Sigmoid colon (tissue), 6 donors: ENCODE measurements at regions not wholly inside any gene's neighbourhood (a gene's known extent, or its start where the extent isn't known, plus 50 kb on each side); places are given as distances from the start of the nearest gene placed in this dataset.

Source experiments
- DNase-seq: peaks from one replicate; pipeline ENCODE4 v3.0.0-alpha.2; 2019
- H3K27ac ChIP-seq, 4 donors: fragments of 200-600 bp; sonication (generic); one replicate each; pipeline ENCODE4 v1.5.1; 2016 to 2019; ENCODE audit warnings: mild to moderate bottlenecking in 1 of 4
- H3K27me3 ChIP-seq, 3 donors: fragments of 200-600 bp; sonication (generic); one replicate each; pipeline ENCODE4 v1.5.1; 2019; ENCODE audit warnings: mild to moderate bottlenecking in 1 of 3
- H3K36me3 ChIP-seq, 4 donors: fragments of 200-600 bp; sonication (generic); one replicate each; pipeline ENCODE4 v1.5.1; 2016 to 2019
- H3K4me1 ChIP-seq, 4 donors: fragments of 200-600 bp; sonication (generic); one replicate each; pipeline ENCODE4 v1.5.1; 2017 to 2019
- H3K4me3 ChIP-seq, 4 donors: fragments of 200-600 bp; sonication (generic); one replicate each; pipeline ENCODE4 v1.5.1; 2017 to 2019; ENCODE audit warnings: mild to moderate bottlenecking in 2 of 4, moderate library complexity in 1 of 4
- H3K9me3 ChIP-seq, 4 donors: fragments of 200-600 bp in 3 of 4; sonication (generic) in 3 of 4; one replicate each; pipeline versions ENCODE4 v1.5.1 to v1.6.1; 2013 to 2019
- EP300 ChIP-seq, 4 donors: sonication (generic); formaldehyde crosslinking; IDR thresholded peaks; one replicate each; pipeline ENCODE4 v1.6.1; 2017; ENCODE audit warnings: antibody characterized with exemption in 4 of 4
- POLR2A ChIP-seq, 2 donors: fragments of 450-650 bp; IDR thresholded peaks; one replicate each; pipeline ENCODE4 v1.6.1; 2016; ENCODE audit warnings: antibody characterized with exemption in 2 of 2, mild to moderate bottlenecking in 2 of 2, moderate library complexity in 2 of 2
- POLR2AphosphoS5 ChIP-seq, 4 donors: sonication (generic); formaldehyde crosslinking; IDR thresholded peaks; one replicate each; pipeline ENCODE4 v1.6.1; 2017; ENCODE audit warnings: antibody characterized with exemption in 4 of 4
- WGBS, 2 donors: extraction: QIAGEN DNeasy Blood & Tissue Kit; methylation state at CpG; one replicate each; pipeline ENCODE4 v1.1.7; 2013; 5-methylcytosine and 5-hydroxymethylcytosine counted together
- intact Hi-C: fragments of 100-400 bp; cut with DNase I; formaldehyde crosslinking; loops from one replicate; pipeline ENCODE4 v1.15.1; 2023
- TF ChIP-seq, protein P1 (sequence below), 4 experiments: fragments of 450-650 bp in 3 of 4; fragments of 200-600 bp in 1 of 4; IDR thresholded peaks; one replicate each; pipeline ENCODE4 v1.5.1; 2016 to 2019; ENCODE audit warnings: antibody characterized with exemption in 4 of 4, mild to moderate bottlenecking in 3 of 4, moderate library complexity in 2 of 4
- donor health status: healthy with polysubstance abuse.
- donor health status: healthy.

DNA sequence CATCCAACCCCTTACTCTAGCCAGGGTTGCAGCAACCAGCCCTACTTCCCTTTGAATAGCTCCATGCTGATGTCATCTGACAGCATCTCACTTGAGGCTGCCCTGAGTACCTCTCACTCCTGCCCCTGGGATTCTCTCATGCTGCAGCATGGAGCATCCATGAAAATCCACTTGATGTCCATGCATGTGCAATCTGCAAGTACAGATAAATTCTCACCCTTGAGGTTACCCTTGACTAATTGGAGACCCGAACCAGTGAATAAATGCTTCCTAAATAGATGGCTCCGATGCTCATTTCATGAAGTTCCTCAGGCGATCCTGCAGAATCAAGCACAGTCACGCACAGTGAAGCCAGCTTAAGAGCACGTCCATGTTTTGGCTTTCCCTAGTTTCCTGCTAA, 298.3 kb downstream of the RBM43 start:
- no peak overlapping the region for H3K27ac ChIP-seq
- no peak overlapping the region for H3K4me3 ChIP-seq
- H3K4me1 ChIP-seq, result no peaks in the 10 kb centered on the region
- H3K36me3 ChIP-seq, result no peaks in the 10 kb centered on the region
- no peak for DNase-seq
- 70 to 73% methylated on average over 5 of the region's 5 CpGs for WGBS, 2 donors
- TF ChIP-seq EP300 (IDR thresholded peaks at IDR 0.05) (no peak), POLR2AphosphoS5 (IDR thresholded peaks at IDR 0.05) (no peak), POLR2A (IDR thresholded peaks at IDR 0.05) (no peak)
- TF ChIP-seq, protein P1, sequence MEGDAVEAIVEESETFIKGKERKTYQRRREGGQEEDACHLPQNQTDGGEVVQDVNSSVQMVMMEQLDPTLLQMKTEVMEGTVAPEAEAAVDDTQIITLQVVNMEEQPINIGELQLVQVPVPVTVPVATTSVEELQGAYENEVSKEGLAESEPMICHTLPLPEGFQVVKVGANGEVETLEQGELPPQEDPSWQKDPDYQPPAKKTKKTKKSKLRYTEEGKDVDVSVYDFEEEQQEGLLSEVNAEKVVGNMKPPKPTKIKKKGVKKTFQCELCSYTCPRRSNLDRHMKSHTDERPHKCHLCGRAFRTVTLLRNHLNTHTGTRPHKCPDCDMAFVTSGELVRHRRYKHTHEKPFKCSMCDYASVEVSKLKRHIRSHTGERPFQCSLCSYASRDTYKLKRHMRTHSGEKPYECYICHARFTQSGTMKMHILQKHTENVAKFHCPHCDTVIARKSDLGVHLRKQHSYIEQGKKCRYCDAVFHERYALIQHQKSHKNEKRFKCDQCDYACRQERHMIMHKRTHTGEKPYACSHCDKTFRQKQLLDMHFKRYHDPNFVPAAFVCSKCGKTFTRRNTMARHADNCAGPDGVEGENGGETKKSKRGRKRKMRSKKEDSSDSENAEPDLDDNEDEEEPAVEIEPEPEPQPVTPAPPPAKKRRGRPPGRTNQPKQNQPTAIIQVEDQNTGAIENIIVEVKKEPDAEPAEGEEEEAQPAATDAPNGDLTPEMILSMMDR (IDR thresholded peaks at IDR 0.05), result no peak
- intact Hi-C loops, result no loop called here
- H3K27me3 ChIP-seq, result no peaks in the 10 kb centered on the region
- no peaks in the 10 kb centered on the region for H3K9me3 ChIP-seq

DNA sequence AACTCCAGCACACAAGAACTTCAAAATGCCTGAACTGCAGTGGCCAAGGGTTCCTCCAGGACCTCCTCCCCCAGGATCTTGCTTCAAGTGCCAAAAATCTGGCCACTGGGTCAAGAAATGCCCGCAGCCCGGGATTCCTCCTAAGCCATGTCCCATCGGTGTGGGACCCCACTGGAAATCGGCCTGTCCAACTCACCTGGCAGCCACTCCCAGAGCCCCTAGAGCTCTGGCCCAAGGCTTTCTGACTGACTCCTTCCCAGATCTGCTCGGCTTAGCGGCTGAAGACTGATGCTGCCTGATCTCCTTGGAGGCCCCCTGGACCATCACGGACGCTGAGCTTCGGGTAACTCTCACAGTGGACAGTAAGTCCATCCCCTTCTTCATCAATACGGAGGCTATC, 306.4 kb downstream of the RBM43 start:
- TF ChIP-seq POLR2AphosphoS5 (IDR thresholded peaks at IDR 0.05), result no peak
- TF ChIP-seq, protein P1 (IDR thresholded peaks at IDR 0.05), result no peak
- no peak for TF ChIP-seq POLR2A (IDR thresholded peaks at IDR 0.05)
- TF ChIP-seq EP300 (IDR thresholded peaks at IDR 0.05), result no peak
- Histone ChIP-seq H3K27me3 (no peaks in the 10 kb centered on the region), H3K27ac (no peak overlapping the region), H3K36me3 (no peaks in the 10 kb centered on the region), H3K4me3 (no peak overlapping the region), H3K9me3 (no peaks in the 10 kb centered on the region), H3K4me1 (no peaks in the 10 kb centered on the region)
- 92% methylated on average over 10 of the region's 10 CpGs for WGBS, 2 donors
- no peak for DNase-seq
- intact Hi-C loops, result no loop called here

DNA sequence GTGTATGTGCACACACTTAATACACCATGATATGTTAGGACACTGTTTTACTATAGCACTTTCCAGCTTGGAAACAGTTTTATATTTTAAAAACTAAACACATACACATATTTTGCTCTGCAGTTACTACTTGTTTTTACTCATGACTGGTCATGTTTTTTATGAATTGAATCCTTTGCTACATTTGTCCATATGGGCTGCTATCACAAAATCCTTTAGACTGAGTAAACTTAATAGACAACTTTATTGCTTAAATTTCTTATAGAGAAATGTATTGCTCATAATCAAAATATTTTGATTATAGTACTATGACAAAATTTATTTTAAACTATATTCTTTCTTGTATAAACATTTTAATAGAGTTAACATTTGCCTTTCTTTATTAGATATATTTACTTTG, 314.8 kb downstream of the RBM43 start:
- H3K4me1 ChIP-seq, result no peaks in the 10 kb centered on the region
- H3K36me3 ChIP-seq, result no peaks in the 10 kb centered on the region
- TF ChIP-seq, protein P1 (IDR thresholded peaks at IDR 0.05), result no peak
- TF ChIP-seq EP300 (IDR thresholded peaks at IDR 0.05) (no peak), POLR2A (IDR thresholded peaks at IDR 0.05) (no peak), POLR2AphosphoS5 (IDR thresholded peaks at IDR 0.05) (no peak)
- no peaks in the 10 kb centered on the region for H3K9me3 ChIP-seq
- H3K27ac ChIP-seq, result no peak overlapping the region
- DNase-seq, result no peak
- no peaks in the 10 kb centered on the region for H3K27me3 ChIP-seq
- H3K4me3 ChIP-seq, result no peak overlapping the region
- intact Hi-C loops, result no loop called here

DNA sequence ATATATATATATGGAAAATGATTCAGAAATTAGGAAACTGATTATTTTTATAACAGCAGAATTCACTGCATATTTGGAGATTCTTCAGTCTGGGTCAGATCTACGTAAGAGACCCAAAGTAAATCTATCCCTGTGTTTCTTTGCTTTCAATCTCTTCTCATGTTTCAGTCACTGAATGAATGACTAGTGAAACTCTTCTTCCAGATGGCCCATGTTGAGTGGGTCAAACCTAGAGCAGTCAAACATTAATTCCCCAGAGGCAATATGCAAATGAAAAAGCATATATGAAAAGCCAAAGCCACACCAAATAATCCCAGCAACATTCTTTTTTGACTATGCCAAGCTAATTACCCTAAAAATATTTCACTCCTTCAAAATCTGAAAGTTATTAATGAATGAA, 317.3 kb downstream of the RBM43 start:
- Histone ChIP-seq H3K9me3 (no peaks in the 10 kb centered on the region), H3K27me3 (no peaks in the 10 kb centered on the region), H3K27ac (no peak overlapping the region), H3K4me3 (no peak overlapping the region), H3K4me1 (no peaks in the 10 kb centered on the region), H3K36me3 (no peaks in the 10 kb centered on the region)
- DNase-seq, result no peak
- no peak for TF ChIP-seq POLR2A (IDR thresholded peaks at IDR 0.05)
- no peak for TF ChIP-seq POLR2AphosphoS5 (IDR thresholded peaks at IDR 0.05)
- no peak for TF ChIP-seq EP300 (IDR thresholded peaks at IDR 0.05)
- TF ChIP-seq, protein P1 (IDR thresholded peaks at IDR 0.05), result no peak
- 85 to 90% methylated on average over 1 of the region's 1 CpG for WGBS, 2 donors
- intact Hi-C loops, result no loop called here

DNA sequence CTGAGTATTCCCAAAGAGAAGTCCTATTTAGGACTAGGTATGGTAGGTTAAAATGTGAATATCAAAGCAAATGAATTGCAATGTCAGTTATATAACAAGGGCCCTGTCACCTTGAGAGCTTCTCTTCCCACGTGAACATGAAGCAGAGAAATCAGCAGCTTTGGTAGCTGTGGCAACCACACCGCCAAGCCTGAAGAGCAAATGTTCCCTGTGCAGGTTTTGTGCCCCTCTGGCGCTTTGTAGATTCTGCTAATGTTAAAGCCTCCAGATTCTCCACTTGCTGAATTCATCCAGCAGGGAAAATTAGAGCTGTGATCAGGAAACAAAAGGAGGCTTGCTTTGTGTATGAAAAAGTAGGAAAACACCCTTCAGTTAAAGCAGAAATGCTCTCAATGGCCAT, 322.6 kb downstream of the RBM43 start:
- TF ChIP-seq POLR2A (IDR thresholded peaks at IDR 0.05) (no peak), EP300 (IDR thresholded peaks at IDR 0.05) (no peak), POLR2AphosphoS5 (IDR thresholded peaks at IDR 0.05) (no peak)
- TF ChIP-seq, protein P1 (IDR thresholded peaks at IDR 0.05), result no peak
- no peak overlapping the region for H3K4me3 ChIP-seq
- intact Hi-C loops, result no loop called here
- H3K27ac ChIP-seq, result no peak overlapping the region
- 71 to 79% methylated on average over 3 of the region's 3 CpGs for WGBS, 2 donors
- H3K27me3 ChIP-seq, result no peaks in the 10 kb centered on the region
- no peak for DNase-seq
- no peaks in the 10 kb centered on the region for H3K36me3 ChIP-seq
- peaks cover 0 to 2% (median 0%) of the 10 kb centered on the region in 4 donors for H3K9me3 ChIP-seq
- no peaks in the 10 kb centered on the region for H3K4me1 ChIP-seq
